Suppressor macrophage treated with lipopolysaccharide for 1 hour (primary cell): ENCODE measurements at regions not wholly inside any gene's neighbourhood (a gene's known extent, or its start where the extent isn't known, plus 50 kb on each side); places are given as distances from the start of the nearest gene placed in this dataset.
"Not testable (repeated sequence)": the region's sequence is repeated elsewhere in the genome, so short reads cannot be mapped to it uniquely, and the experiment has no call there.

Experiments
- DNase-seq, 3 donors: peaks; one replicate each; pipeline ENCODE4 v3.0.0-alpha.2; 2020 to 2022

DNA sequence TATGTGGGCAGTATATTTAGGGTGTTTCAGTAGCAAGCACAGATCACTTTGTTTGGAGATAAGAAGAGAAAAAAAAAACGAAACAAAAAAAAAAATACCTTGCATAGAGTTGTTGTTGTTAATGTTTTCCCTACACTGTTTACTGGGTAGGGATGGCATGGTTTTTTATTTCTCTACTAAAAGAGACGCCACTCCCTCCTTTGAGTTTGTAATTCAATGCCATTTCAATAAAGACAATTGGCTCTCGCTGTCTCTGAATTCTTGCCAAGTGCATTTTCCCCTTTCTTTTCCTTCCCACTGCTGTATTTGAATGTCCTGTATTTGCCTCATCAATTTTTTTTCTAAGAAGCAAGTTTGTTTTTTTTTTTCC lies 213.9 kb upstream of the UBASH3B start:
- DNase-seq = no peak

DNA sequence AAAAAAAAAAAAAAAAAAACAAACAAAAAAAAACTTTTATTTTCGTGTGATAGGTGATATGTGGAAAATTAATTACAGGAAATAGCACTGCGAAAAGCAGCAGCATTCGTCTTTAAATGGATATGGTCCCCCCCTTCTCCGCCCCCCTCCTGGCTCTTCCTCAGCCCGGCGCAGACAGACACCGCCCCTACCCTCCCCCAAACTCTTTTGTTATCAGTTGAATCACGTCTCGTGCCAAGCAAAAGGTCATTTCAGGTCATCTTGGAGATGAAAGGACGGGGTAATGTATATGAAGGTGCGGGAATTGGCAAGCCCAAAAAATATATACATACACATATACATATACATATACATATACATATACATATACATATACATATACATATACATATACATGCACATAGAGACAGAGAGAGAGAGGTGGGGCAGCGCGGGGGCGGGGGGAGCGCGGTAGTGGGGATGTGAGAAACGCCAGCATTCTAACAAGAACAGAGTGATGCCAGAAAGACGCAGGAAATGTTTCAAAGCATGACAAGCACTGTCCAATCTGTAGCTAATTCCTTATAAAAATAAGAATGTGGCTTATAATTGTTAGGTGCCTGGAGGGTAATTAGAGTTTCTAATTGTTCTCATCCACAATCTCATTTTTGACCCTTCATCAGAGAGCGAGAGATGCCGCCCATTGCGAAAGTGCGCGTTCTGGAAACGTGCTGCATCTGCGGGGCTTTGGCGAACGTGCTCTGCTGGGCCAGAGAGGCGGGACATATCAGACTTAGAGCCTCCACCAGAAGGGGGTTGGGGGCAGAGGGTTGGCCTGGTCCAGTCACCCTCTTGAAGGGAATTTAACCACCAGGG lies 214.5 kb upstream of the UBASH3B start:
- DNase-seq = peak in 1 of 3 donors; percentile 10

DNA sequence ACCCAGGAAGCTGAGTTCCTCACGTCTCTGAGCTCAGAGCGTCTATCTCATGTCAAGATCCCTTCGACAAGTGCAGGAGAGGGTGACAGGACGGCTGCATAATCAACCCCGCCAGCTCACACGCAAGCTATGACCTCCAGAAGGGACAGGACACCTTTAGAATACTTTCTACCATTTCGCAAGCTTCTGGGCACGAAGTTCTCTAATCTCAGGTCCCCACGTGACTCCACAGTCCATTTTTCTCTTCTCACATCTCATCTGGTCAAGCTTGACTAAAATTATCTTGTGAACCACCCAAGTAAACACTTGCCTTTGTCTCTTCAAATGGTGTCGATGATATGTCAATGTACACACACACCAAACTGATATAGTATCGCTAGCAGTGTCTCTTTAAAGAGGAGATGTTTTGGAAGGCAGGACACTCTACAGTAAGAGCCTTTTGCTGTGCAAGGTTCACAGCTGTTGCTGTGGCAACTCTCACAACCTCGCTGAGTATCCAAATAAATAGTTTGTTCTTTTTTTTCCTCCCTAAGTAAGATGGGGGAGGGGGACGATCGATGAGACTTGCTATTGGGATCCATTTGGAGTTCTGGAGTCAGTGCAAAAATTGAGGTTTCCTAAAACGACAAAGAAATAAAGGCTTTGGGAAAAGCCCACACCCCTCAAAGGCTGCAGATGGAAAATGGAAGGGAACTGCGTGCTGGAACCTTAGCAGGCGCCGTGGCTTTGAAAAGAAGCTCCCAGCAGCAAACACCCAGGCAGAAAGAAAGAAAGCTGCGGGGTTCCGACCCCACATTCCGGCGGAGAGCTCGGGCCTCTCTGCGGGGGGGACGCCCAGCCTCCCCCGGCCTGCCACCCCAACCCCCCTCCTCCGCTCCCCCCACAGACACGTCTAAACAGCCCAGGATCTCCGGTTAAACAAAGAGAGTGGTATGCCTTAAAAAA lies 215.4 kb upstream of the UBASH3B start:
- DNase-seq = no peak

DNA sequence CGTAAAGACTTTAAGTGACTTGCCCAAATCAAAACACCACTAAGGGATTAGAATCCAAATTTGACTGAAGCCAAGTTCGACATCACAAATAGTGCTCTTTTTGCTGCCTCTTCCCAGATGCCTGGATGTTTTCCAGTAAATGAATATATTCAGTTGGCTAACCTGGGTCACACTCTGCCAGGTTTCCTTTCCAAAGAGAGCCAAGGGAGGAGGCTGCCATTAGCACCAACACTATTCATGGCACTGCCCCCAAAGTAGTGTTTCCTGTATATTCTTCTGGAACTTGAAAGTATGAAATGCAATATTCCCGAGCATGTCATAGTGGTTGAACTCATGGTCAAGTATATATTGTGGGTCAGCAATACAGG lies 219.3 kb upstream of the UBASH3B start:
- no peak for DNase-seq

DNA sequence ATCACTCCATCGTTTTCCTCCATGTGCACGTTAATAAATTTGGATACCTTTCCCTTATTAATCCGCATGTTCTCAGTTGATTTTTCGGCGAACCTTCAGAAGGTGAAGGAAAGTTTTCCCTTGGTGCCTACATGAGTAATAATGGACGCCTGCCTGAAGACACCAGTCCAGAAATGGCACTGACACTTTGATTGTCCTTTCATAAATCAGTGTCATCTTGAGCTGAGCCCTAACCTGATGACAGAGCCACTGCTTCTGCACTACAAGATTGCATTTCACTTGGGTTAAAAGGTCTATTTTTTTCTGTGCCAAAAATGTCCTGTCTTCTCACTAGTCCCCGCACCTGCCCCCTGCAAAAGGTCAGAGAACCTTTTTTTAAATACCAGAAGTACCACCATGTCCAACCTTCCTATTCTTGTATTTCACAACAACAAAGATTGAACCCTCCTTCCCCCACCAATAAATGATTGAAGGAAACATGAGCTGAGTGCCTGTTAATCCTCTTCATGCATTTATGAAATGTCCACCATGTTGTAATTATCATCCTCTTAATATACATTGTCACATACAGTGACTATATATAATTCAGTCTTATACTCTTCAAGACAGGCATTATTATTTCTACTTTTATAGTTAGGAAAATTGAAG lies 219.9 kb upstream of the UBASH3B start:
- DNase-seq = no peak

DNA sequence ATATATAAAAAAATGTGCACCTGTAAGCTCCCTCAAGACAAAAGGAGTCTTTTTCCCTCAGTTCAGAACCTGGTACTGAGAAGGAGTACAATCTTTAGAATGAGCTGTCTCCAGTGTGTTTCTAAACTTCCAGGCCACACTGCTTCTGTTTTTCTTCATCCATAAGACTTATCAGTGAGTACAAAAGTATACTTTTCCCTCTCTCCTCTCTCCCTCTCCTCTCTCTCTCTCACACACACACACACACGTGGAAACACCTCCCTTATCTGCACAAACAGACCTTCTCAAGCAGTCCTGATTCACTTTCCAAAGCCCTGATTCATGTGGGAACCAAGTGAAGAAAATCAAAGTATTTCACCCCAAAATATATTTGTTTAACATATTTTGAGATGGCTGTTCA lies 220.7 kb upstream of the UBASH3B start:
- DNase-seq = no peak

DNA sequence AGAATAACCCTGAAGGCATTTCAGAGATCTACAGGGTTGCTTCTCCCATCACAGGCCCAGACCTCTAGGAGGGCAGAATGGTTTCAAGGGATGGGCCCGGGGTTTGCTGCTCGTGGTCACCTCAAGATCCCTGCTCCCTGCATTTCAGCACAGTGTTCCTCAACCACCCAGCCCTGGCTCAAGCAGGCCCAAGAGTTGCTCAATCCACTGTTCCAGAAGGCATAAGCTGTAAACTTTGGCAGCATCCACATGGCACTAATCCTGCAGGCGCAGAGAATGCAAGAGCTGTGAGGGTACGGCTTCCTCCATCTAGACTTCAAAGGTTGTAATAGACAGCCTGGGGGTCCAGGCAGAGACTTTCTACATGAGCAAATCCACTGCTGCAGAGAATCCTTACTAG lies 225.0 kb upstream of the UBASH3B start:
- DNase-seq = no peak

DNA sequence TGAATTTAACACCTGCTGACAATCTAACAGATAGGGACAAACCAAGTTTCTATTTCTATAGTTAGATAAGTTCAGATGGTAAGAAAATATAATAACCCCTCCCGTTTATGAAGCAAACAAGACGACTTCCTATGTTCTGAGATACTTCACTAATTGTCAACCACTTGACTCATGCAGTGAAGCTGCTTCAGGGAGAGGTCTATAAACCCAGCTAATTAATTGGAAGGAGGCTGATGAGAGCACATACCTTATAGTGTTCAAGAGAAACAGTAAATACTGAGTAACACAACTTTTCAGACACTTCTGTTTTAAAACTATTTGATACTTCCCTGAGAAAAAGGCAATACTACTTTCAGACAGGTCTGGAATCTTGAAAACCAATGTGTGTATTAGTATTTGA lies 229.4 kb upstream of the UBASH3B start:
- DNase-seq = no peak

DNA sequence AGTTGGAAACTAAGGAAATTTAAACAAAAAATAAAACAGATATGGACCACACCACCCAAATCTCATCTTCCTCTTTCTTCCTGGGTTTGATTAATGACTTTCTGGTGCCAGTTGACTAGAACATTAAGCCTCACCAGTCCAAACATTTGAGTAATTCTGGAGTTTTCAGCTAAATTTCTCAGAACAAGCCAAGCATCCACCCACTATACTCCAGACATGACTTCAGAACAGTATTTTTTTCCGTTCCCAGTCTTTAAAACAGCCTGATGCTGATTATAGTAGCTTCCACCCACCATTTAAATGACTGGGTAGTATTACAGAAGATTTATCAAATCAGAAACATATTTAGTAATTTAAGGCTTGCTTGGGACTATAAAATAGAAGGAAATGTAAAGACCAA lies 230.9 kb upstream of the UBASH3B start:
- peak in 1 of 3 donors; percentile 34 for DNase-seq

DNA sequence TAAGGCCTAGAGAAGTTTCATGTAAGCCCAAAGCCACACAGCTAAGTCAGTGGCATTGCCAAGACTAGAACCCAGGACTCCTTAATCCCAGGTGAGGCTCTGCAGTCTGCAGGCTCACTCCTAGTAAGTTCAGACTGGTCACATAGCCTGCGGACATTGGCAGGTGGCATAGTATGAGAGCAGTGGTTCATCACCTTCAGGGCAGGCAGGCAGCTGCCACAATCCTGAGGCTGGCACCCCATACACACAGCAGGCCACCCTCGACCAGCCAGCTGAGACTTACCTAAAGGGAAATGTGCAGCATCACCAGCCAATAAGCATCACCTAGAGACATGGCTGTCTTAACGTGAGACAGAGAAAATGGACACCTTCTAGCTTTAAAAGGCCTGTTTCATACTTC lies 231.6 kb upstream of the UBASH3B start:
- DNase-seq = no peak

DNA sequence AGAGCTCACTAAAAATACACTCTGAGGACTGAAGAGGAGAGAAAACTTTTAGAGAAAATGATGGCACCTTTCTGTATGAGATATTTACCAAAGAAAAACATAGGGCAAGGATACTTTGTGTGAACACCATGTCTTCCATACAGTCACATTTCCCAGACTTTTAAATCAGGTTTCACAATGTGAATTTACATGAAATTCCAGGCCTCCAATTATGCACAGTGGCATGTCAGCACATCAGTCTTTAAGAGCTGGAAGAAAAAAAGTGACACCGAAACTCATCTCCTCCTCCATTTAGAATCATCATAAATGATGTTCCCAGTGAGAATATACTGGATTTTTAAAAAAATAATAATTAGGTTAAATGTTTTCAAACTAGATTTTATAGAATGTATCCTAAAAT lies 232.2 kb upstream of the UBASH3B start:
- no peak for DNase-seq

DNA sequence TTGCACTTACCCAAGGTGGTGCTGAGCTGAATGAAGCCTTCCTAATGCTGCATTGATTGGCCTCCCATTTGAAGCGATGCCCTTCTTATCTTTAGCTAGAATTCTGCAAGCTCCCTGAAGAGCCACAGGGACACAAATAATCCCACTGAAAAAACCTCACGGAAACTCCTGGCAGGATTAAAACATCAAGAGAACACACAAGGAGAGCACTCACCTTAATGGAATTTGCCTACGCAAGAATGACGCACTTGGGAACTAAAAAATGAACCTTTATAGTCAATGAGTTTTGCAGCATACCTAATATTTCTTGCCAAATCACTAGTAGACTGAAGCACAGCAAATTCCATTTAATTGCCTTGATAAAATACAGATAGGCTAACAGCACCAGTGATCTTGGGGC lies 232.8 kb upstream of the UBASH3B start:
- DNase-seq = no peak

DNA sequence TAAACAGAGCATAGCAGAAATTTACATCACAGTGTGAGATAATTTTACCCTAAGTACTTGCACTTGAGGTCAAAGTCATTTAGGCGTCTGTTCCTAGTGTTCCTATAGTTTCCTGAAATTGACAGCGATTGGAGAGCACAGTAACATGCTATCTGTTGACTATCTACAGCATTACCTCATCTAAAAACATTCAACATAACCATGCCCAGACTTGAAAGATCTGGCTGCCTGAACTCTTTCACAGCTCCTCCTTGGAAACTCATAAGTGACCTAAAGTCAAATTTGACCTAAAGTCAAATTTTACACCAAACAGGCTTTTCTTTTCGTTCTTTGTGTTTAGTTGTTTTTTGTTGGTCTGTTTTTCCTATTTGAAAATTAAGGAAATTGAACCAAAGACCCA lies 233.8 kb upstream of the UBASH3B start:
- no peak for DNase-seq

DNA sequence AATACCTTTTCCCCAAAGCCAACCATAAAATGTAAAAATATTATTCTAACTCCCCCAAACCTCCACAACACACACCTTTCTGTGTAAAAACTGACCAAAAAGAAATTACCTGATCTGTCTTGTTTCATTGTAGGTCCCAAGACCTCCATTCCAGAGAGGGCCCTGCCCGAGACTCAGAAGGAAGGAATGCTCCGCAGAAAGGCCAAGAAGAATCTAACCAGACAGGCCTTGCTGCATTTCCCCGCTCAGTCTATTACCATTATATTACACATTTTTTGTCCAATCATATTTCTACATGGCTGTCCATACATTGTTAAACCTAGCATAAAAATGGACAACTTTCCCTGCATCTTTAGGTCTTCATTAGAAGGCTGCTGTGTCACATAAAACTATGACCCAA lies 237.5 kb upstream of the UBASH3B start:
- no peak for DNase-seq

DNA sequence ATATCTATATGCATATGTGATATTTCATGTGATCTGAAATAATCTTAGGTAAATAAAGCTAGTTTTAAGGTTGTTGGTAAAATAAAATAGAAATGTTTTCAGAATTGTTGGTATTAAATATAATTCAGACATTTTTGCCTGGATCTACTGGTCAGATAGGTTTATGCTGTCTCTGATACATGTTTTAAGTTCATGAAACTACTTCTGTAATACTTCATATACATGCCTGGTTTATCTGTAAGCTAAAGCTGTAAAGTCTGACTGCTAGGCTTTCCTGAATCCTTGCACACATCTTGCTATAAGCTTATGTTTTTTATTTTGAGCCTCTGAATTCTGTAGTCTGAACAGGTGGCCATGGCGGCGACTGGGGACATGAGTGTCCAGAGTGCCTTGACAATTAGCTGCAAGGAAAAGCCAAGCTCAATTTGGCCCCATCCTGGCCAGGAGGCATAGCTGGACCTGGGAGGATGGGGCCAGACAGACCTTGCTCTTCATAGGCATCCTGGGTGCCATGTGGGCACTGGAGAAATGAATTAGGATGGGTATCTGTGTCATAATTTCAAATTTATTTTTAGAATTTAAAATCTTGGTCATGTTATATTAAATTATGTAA lies 241.0 kb upstream of the UBASH3B start:
- DNase-seq = no peak

DNA sequence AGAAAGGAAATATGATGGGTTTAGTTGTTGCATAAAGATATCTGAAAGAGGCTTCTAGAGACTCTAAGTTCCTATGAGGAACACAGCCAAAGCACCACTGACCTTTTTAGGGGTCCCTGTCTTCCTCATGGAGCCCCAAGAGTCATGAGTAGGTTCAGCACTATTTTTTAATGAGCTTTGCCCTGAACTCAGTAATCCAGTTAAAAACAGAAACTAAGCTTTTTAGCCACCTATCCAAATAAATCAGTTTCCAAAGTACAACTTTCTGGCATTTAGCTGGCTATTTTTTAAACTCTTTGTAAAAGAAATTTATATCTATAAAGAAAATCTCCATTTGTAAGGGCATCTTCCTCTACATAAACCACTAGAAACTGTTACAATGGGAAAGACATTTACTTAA lies 241.8 kb upstream of the UBASH3B start:
- no peak for DNase-seq

DNA sequence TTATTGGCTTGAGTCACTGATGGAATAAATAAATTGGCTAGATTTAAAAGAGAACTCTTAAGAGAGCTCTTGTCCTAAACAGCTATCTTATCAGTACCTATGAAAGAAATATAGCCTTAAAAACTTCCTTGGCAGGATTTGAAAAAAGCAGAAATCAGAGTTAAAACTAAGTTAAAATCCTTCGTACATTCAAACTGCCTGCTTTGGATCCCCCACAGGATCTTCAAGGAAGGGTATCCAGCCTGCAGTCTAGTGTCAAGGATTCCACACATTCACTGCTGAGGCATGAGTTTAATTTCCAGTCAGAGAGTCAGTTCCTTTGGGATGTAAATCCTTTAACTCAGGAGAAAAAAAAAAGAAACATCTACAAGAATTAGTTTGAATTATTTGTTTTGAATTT lies 242.9 kb upstream of the UBASH3B start:
- DNase-seq = no peak

DNA sequence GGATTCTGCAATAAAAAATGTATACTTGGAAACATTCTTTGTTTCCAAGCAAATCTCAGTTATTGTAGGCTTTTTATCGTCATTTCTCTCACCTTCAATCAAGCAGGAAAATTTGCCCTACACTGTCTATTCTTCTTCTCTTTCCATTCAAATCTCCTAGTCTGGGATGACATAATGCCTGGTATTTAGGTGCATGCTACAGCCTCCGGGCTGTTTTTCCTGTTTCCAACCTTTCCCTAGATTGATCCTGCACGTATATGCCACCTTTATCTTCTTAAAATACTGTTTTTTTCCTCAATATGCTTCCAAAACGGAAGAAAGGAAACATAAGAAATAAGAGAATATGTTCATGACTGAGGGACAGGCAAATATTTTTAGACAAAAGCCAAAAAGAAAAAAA lies 249.1 kb upstream of the UBASH3B start:
- DNase-seq = no peak

DNA sequence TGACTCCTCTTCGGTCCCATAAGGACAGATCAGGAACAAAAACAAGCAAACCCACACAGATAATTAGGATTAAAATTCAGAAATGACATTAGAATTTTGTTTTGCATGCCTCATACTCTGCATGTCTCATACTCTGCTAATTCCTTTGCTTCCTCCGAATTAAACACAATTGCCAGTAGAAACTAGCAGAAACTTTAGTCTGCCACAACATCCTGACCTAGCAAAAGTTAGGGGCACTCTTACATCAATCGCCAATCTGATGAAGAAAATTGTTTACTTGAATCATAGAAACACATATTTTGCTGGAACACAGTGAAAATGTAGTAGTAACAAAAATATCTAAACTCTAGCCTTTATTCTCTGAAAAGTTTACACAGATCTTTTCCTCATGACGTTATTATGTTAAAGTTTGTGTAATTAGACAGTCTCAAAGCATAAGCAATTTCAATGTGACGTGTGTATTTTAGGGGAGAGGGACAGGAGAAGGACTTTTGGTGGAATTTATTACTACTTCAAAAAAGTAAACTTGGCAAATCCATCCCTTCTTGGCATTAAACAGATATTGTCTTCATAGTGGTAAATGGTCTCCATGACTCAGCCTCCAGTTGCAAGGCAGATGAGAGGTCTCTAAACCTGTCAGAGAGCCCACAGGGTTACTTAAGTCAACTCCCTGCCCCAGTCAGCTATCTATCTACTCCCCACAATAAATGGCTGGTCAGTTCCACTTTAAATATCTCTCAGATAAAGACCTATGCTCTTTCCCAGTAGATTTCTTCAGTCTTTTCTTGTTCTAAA lies 249.8 kb upstream of the UBASH3B start:
- no peak for DNase-seq

DNA sequence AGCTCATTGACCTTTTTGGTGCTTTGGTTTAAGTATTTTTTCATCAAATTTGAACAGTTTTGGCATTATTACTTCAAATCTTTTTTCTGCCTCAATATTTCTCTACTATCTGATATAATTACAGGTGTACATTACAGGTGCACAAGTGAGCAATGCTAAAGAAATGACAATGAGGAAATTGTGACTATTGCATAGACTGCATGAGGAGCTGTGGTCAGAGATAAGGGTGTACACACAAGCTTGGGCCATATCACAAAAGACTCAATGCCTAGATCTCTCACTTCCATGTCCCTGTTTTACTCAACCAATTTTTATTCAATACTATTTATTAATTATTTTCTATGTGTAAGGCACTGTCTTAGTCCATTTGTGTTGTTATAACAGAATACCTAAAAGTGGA lies 251.0 kb upstream of the UBASH3B start:
- no peak for DNase-seq

DNA sequence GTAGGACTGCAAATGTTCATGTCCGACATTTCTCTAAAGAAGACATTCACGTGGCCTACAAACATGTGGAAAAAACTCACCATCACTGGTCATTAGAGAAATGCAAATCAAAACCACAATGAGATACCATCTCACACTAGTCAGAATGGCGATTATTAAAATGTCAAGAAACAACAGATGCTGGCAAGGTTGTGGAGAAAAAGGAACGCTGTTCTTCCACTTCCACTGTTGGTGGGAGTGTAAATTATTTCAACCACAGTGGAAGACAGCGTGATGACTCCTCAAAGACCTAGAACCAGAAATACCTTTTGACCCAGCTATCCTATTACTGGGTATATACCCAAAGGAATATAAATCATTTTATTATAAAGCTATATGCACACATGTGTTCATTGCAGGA lies 253.9 kb upstream of the UBASH3B start:
- not testable (repeated sequence) for DNase-seq

DNA sequence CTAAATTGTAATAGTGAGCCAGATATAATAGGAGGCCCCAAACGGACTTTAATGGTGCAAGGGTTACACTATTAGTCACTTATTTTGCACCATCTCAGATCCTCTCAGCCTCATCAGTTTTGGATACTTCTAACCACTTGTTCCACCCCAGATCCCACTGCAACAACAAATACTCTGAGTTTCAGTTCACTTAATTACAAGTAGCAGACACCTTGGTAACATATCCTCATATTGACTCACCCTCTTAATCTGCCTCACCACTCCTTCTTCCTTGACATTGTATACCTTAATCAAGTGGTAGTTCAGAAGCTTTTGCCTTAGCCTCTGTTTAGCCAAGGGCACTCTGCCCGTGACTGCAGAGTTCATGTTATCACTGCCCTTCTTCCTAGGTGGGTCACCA lies 256.1 kb upstream of the UBASH3B start:
- no peak for DNase-seq
